Sigmoid colon (tissue), 6 donors: ENCODE measurements at regions not wholly inside any gene's neighbourhood (a gene's known extent, or its start where the extent isn't known, plus 50 kb on each side); places are given as distances from the start of the nearest gene placed in this dataset.

Source experiments
- DNase-seq: peaks from one replicate; pipeline ENCODE4 v3.0.0-alpha.2; 2019
- H3K27ac ChIP-seq, 4 donors: fragments of 200-600 bp; sonication (generic); one replicate each; pipeline ENCODE4 v1.5.1; 2016 to 2019; ENCODE audit warnings: mild to moderate bottlenecking in 1 of 4
- H3K27me3 ChIP-seq, 3 donors: fragments of 200-600 bp; sonication (generic); one replicate each; pipeline ENCODE4 v1.5.1; 2019; ENCODE audit warnings: mild to moderate bottlenecking in 1 of 3
- H3K36me3 ChIP-seq, 4 donors: fragments of 200-600 bp; sonication (generic); one replicate each; pipeline ENCODE4 v1.5.1; 2016 to 2019
- H3K4me1 ChIP-seq, 4 donors: fragments of 200-600 bp; sonication (generic); one replicate each; pipeline ENCODE4 v1.5.1; 2017 to 2019
- H3K4me3 ChIP-seq, 4 donors: fragments of 200-600 bp; sonication (generic); one replicate each; pipeline ENCODE4 v1.5.1; 2017 to 2019; ENCODE audit warnings: mild to moderate bottlenecking in 2 of 4, moderate library complexity in 1 of 4
- H3K9me3 ChIP-seq, 4 donors: fragments of 200-600 bp in 3 of 4; sonication (generic) in 3 of 4; one replicate each; pipeline versions ENCODE4 v1.5.1 to v1.6.1; 2013 to 2019
- EP300 ChIP-seq, 4 donors: sonication (generic); formaldehyde crosslinking; IDR thresholded peaks; one replicate each; pipeline ENCODE4 v1.6.1; 2017; ENCODE audit warnings: antibody characterized with exemption in 4 of 4
- POLR2A ChIP-seq, 2 donors: fragments of 450-650 bp; IDR thresholded peaks; one replicate each; pipeline ENCODE4 v1.6.1; 2016; ENCODE audit warnings: antibody characterized with exemption in 2 of 2, mild to moderate bottlenecking in 2 of 2, moderate library complexity in 2 of 2
- POLR2AphosphoS5 ChIP-seq, 4 donors: sonication (generic); formaldehyde crosslinking; IDR thresholded peaks; one replicate each; pipeline ENCODE4 v1.6.1; 2017; ENCODE audit warnings: antibody characterized with exemption in 4 of 4
- WGBS, 2 donors: extraction: QIAGEN DNeasy Blood & Tissue Kit; methylation state at CpG; one replicate each; pipeline ENCODE4 v1.1.7; 2013; 5-methylcytosine and 5-hydroxymethylcytosine counted together
- intact Hi-C: fragments of 100-400 bp; cut with DNase I; formaldehyde crosslinking; loops from one replicate; pipeline ENCODE4 v1.15.1; 2023
- TF ChIP-seq, protein P1 (sequence below), 4 experiments: fragments of 450-650 bp in 3 of 4; fragments of 200-600 bp in 1 of 4; IDR thresholded peaks; one replicate each; pipeline ENCODE4 v1.5.1; 2016 to 2019; ENCODE audit warnings: antibody characterized with exemption in 4 of 4, mild to moderate bottlenecking in 3 of 4, moderate library complexity in 2 of 4
- donor health status: healthy with polysubstance abuse.
- donor health status: healthy.

DNA sequence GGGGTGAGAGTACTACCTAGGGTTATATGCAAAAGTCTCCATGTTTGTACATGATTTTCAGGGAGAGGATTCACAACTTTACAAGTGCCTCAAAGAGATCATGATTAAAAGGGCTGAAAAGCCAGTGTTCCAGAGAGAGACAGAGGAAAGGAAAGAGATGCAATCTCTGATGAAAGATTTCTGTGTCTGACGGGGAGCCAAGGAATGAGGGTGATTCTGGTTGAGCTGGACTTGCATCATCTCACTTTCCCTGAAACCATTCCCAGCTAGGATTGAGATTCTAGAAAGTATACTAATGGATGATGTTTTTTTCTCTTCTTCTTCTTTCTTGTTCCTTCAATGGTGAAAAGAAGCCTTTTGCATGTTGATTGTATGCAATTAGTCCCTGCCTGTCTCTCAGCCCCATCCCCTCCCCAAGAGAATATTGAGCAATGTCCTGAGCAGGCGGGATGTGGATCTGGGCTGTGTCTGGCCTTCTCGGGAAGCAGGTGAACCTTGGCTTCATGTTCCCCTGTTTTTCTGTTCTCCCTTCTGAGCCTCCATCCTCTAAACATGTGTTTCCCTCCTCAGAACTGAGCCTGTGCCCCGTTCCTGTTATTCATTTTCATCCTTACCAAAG is 186.1 kb downstream of the ZNF365 start:
- 58 to 77% methylated on average over 4 of the region's 4 CpGs for WGBS, 2 donors
- DNase-seq, result peak; percentile 85
- intact Hi-C loops, result no loop called here
- Histone ChIP-seq H3K9me3 (no peaks in the 10 kb centered on the region), H3K27ac (peak overlapping the region in 3 of 4 donors; percentile 38 to 49 (median 40)), H3K4me3 (no peak overlapping the region), H3K4me1 (peaks cover 0 to 15% (median 4%) of the 10 kb centered on the region in 4 donors), H3K36me3 (no peaks in the 10 kb centered on the region), H3K27me3 (no peaks in the 10 kb centered on the region)
- TF ChIP-seq POLR2A (IDR thresholded peaks at IDR 0.05) (no peak), POLR2AphosphoS5 (IDR thresholded peaks at IDR 0.05) (peak in 2 of 4 donors; percentile 15 to 16)

- Histone ChIP-seq H3K27me3 (no peaks in the 10 kb centered on the region), H3K4me3 (no peak overlapping the region), H3K27ac (peak overlapping the region in 2 of 4 donors; percentile 21 to 35), H3K4me1 (peaks cover 0 to 15% (median 4%) of the 10 kb centered on the region in 4 donors), H3K9me3 (no peaks in the 10 kb centered on the region), H3K36me3 (no peaks in the 10 kb centered on the region)
- DNase-seq, result no peak
- intact Hi-C loops, result no loop called here
- 55 to 72% methylated on average over 3 of the region's 3 CpGs for WGBS, 2 donors
- TF ChIP-seq EP300 (IDR thresholded peaks at IDR 0.05) (no peak), POLR2A (IDR thresholded peaks at IDR 0.05) (no peak), POLR2AphosphoS5 (IDR thresholded peaks at IDR 0.05) (no peak)
- TF ChIP-seq, protein P1, sequence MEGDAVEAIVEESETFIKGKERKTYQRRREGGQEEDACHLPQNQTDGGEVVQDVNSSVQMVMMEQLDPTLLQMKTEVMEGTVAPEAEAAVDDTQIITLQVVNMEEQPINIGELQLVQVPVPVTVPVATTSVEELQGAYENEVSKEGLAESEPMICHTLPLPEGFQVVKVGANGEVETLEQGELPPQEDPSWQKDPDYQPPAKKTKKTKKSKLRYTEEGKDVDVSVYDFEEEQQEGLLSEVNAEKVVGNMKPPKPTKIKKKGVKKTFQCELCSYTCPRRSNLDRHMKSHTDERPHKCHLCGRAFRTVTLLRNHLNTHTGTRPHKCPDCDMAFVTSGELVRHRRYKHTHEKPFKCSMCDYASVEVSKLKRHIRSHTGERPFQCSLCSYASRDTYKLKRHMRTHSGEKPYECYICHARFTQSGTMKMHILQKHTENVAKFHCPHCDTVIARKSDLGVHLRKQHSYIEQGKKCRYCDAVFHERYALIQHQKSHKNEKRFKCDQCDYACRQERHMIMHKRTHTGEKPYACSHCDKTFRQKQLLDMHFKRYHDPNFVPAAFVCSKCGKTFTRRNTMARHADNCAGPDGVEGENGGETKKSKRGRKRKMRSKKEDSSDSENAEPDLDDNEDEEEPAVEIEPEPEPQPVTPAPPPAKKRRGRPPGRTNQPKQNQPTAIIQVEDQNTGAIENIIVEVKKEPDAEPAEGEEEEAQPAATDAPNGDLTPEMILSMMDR (IDR thresholded peaks at IDR 0.05), result no peak
Observed at GRCh38 chr10:62561151-62561550, 187.0 kb downstream of the ZNF365 start.

DNA sequence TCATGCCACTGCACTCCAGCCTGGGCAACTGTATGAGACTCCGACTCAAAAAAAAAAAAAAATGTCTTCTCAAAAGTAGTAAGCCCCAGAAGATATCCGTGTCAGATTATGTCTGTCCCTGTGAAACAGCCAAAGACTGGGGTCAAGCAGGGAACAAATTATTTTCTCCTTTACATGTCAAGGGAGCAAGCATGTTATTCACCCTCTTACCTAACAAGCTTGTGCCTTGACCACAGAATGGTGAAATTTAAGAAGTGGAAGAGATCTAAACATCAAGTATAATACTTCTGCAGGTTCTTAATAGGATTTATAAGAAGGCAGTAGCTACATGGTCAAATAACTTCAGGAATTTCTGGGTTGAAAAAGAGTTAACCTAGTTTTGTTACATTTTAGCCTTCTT is 187.9 kb downstream of the ZNF365 start:
- DNase-seq, result no peak
- H3K27me3 ChIP-seq, result no peaks in the 10 kb centered on the region
- H3K4me1 ChIP-seq, result peaks cover 0 to 15% (median 4%) of the 10 kb centered on the region in 4 donors
- WGBS, 2 donors, result 88 to 92% methylated on average over 2 of the region's 2 CpGs
- no peak overlapping the region for H3K27ac ChIP-seq
- intact Hi-C loops, result no loop called here
- TF ChIP-seq EP300 (IDR thresholded peaks at IDR 0.05) (no peak), POLR2AphosphoS5 (IDR thresholded peaks at IDR 0.05) (no peak), POLR2A (IDR thresholded peaks at IDR 0.05) (no peak)
- TF ChIP-seq, protein P1 (IDR thresholded peaks at IDR 0.05), result no peak
- H3K9me3 ChIP-seq, result no peaks in the 10 kb centered on the region
- H3K36me3 ChIP-seq, result no peaks in the 10 kb centered on the region
- no peak overlapping the region for H3K4me3 ChIP-seq

DNA sequence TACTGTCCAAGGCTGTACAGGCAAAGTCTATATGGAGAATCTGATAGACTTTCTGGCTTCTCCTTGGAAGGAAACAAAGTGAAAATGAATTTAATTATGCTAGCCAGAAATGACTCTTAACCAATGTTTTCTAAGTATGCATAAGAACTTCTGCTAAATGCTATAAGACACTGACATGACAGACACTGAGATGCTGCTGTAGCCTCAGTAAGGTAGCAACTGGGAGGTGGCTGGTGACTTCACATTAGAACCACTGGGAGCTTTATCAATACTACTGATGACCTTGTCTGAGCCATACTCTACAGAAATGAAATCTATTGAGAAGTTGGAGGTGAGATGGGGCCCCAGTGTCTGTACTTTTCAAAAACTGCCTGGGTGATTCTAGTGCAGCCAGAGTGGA is 188.6 kb downstream of the ZNF365 start:
- TF ChIP-seq EP300 (IDR thresholded peaks at IDR 0.05), result no peak
- no peak for TF ChIP-seq POLR2A (IDR thresholded peaks at IDR 0.05)
- no peak for TF ChIP-seq POLR2AphosphoS5 (IDR thresholded peaks at IDR 0.05)
- TF ChIP-seq, protein P1 (IDR thresholded peaks at IDR 0.05), result no peak
- Histone ChIP-seq H3K4me3 (no peak overlapping the region), H3K27ac (peak overlapping the region in 2 of 4 donors; percentile 58 to 66), H3K36me3 (no peaks in the 10 kb centered on the region), H3K27me3 (no peaks in the 10 kb centered on the region), H3K9me3 (no peaks in the 10 kb centered on the region), H3K4me1 (peaks cover 0 to 15% (median 4%) of the 10 kb centered on the region in 4 donors)
- intact Hi-C loops, result no loop called here
- DNase-seq, result no peak

DNA sequence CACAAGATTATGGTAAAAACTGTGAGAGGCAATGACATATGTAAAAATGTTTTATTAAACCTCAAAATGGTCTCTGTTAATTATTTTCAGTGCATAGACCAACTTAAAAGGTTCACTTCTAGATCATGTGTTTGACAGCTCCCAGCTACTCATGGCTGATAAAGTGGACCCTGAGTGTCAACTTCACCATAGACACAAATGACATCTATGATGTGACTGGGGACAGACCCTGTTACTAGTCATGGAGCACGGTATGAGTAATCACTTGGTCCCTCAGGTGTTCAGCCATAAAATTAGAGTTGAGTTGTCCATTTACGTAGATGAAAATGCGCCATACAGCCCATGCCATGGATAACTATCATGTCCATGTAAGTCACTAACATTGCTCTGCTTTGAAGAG is 199.8 kb downstream of the ZNF365 start:
- Histone ChIP-seq H3K27ac (no peak overlapping the region), H3K36me3 (no peaks in the 10 kb centered on the region), H3K27me3 (no peaks in the 10 kb centered on the region), H3K4me3 (no peak overlapping the region), H3K4me1 (no peaks in the 10 kb centered on the region), H3K9me3 (no peaks in the 10 kb centered on the region)
- TF ChIP-seq POLR2A (IDR thresholded peaks at IDR 0.05), result no peak
- TF ChIP-seq EP300 (IDR thresholded peaks at IDR 0.05), result no peak
- TF ChIP-seq POLR2AphosphoS5 (IDR thresholded peaks at IDR 0.05), result no peak
- TF ChIP-seq, protein P1 (IDR thresholded peaks at IDR 0.05), result no peak
- intact Hi-C loops, result no loop called here
- DNase-seq, result no peak
- 89% methylated on average over 3 of the region's 3 CpGs for WGBS, 2 donors
